ENCODE measurements at regions not wholly inside any gene's neighbourhood (a gene's known extent, or its start where the extent isn't known, plus 50 kb on each side); places are given as distances from the start of the nearest gene placed in this dataset.
"Not testable (repeated sequence)": the region's sequence is repeated elsewhere in the genome, so short reads cannot be mapped to it uniquely, and the experiment has no call there.

GRCh38 chr3:166444336-166444735, 607.1 kb upstream of the BCHE start:
- TF ChIP-seq CTCF (IDR thresholded peaks at IDR 0.05; ENCODE audit: insufficient read depth, low read depth, low read length, missing control alignments) = no peak

GRCh38 chr3:166435469-166436057, 598.3 kb upstream of the BCHE start:
- TF ChIP-seq CTCF (IDR thresholded peaks at IDR 0.05; ENCODE audit: insufficient read depth, low read depth, low read length, missing control alignments) = no peak
- DNase-seq (ENCODE audit: low read depth) = peak; percentile 29
- H3K4me3 ChIP-seq (ENCODE audit: low read length) = no peak overlapping the region

More at GRCh38 chr3:166444336-166444735, 607.1 kb upstream of the BCHE start:
- no peak overlapping the region for H3K4me3 ChIP-seq (ENCODE audit: low read length)
- peak; percentile 98 for DNase-seq (ENCODE audit: low read depth)

DNA sequence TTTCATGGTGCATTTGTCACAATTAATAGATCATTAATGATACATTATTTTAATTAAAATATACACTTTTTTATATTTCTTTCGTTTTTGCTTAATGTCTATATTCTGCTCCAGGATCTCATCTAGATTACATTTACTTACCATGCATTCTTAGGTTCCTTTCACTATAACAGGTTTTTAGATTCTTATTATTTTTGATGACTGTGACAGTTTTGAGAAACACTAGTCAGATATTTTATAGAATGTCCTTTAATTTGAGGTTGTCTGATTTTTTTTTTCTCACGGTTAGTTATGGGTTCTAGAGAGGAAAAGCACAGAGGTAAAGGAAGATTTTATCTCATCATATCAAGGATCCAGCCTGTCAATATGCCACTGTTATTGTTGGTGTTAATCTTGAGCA, 595.8 kb upstream of the BCHE start:
- TF ChIP-seq CTCF (IDR thresholded peaks at IDR 0.05; ENCODE audit: insufficient read depth, low read depth, low read length, missing control alignments) = no peak
- H3K4me3 ChIP-seq (ENCODE audit: low read length) = no peak overlapping the region
- DNase-seq (ENCODE audit: low read depth) = no peak

GRCh38 chr3:166425900-166426611, 588.8 kb upstream of the BCHE start:
- no peak overlapping the region for H3K4me3 ChIP-seq (ENCODE audit: low read length)
- DNase-seq (ENCODE audit: low read depth) = peak; percentile 2
- peak; percentile 19 for TF ChIP-seq CTCF (IDR thresholded peaks at IDR 0.05; ENCODE audit: insufficient read depth, low read depth, low read length, missing control alignments)

- no peak for DNase-seq (ENCODE audit: low read depth)
- TF ChIP-seq CTCF (IDR thresholded peaks at IDR 0.05; ENCODE audit: insufficient read depth, low read depth, low read length, missing control alignments) = no peak
- H3K4me3 ChIP-seq (ENCODE audit: low read length) = no peak overlapping the region
These were observed 587.8 kb upstream of the BCHE start for GRCh38 chr3:166425021-166425420.

DNA sequence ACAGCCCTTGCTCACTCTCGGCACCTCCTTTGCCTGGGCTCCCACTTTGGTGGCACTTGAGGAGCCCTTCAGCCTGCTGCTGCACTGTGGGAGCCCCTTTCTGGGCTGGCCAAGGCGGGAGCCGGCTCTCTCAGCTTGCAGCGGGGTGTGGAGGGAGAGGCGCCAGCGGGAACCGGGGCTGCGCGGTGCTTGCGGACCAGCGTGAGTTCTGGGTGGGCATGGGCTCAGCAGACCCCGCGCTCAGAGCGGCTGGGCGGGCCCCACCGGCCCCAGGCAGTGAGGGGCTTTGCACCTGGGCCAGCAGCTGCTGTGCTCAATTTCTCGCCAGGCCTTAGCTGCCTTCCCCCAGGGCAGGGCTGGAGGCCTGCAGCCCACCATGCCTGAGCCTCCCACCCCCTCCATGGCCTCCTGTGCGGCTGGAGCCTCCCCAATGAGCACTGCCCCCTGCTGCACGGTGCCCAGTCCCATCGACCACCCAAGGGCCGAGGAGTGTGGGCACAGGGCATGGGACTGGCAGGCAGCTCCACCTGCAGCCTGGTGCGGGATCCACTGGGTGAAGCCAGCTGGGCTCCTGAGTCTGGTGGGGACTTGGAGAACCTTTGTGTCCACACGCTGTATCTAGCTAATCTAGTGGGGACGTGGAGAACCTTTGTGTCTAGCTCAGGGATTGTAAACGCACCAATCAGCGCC, 586.7 kb upstream of the BCHE start:
- not testable (repeated sequence) for DNase-seq (ENCODE audit: low read depth); H3K4me3 ChIP-seq (ENCODE audit: low read length)

GRCh38 chr3:166422556-166422955, 585.3 kb upstream of the BCHE start:
- TF ChIP-seq CTCF (IDR thresholded peaks at IDR 0.05; ENCODE audit: insufficient read depth, low read depth, low read length, missing control alignments) = no peak
- no peak for DNase-seq (ENCODE audit: low read depth)
- H3K4me3 ChIP-seq (ENCODE audit: low read length) = no peak overlapping the region

Measured in epithelial cell of esophagus (primary cell).